ENCODE measurements at regions not wholly inside any gene's neighbourhood (a gene's known extent, or its start where the extent isn't known, plus 50 kb on each side); places are given as distances from the start of the nearest gene placed in this dataset.

GRCh38 chr20:57914205-57914604, 204.4 kb upstream of the PMEPA1 start:
- Histone ChIP-seq H3K4me3 (ENCODE audit: insufficient read depth, low read depth, low read length) (no peak overlapping the region), H2AK9ac (replicated peaks; ENCODE audit: low read depth, low read length, poor library complexity) (no peak overlapping the region), H3K4me1 (ENCODE audit: control insufficient read depth, insufficient read depth, low read length) (no peaks in the 10 kb centered on the region), H2AFZ (replicated peaks; ENCODE audit: low read length, poor library complexity) (no peak overlapping the region), H2BK120ac (ENCODE audit: low read depth, low read length) (no peak overlapping the region), H3K23ac (ENCODE audit: low read depth, low read length) (no peak overlapping the region), H3K56ac (ENCODE audit: extremely low read depth, insufficient read depth, low read length) (no peak overlapping the region), H3K27ac (ENCODE audit: insufficient read depth, low read length) (no peak overlapping the region), H3K4me2 (ENCODE audit: low read depth, low read length) (no peak overlapping the region), H3K79me1 (ENCODE audit: low read depth in 1 of 2, low read length in 2 of 2) (no peaks in the 10 kb centered on the region), H3K4ac (ENCODE audit: low read depth, low read length) (no peak overlapping the region), H2BK15ac (ENCODE audit: low read depth, low read length) (no peak overlapping the region), H3K27me3 (ENCODE audit: control insufficient read depth, insufficient read depth, low read length) (no peaks in the 10 kb centered on the region; the same call in 1 of the 2 replicates), H4K5ac (ENCODE audit: low read depth, low read length) (no peak overlapping the region), H3K18ac (ENCODE audit: low read depth, low read length) (no peak overlapping the region), H3K36me3 (ENCODE audit: control insufficient read depth, insufficient read depth, low read length) (no peaks in the 10 kb centered on the region), H2BK5ac (ENCODE audit: low read depth, low read length, poor library complexity, severe bottlenecking) (no peak overlapping the region), H2BK20ac (ENCODE audit: low read depth, low read length) (no peak overlapping the region), H3K14ac (replicated peaks; ENCODE audit: low read depth, low read length) (no peak overlapping the region), H4K20me1 (ENCODE audit: insufficient read depth, low read length) (no peaks in the 10 kb centered on the region), H4K91ac (ENCODE audit: insufficient read depth, low read depth, low read length) (no peak overlapping the region), H4K8ac (ENCODE audit: low read depth in 2 of 2, low read length in 2 of 2) (no peak overlapping the region), H3K9me3 (ENCODE audit: control insufficient read depth, insufficient read depth, low read length) (no peaks in the 10 kb centered on the region), H3K9me1 (ENCODE audit: insufficient read depth, low read length) (no peaks in the 10 kb centered on the region), H3K9ac (ENCODE audit: low read depth, low read length) (no peak overlapping the region), H2AK5ac (ENCODE audit: low read depth, low read length) (no peak overlapping the region)
- 0% methylated on average over 1 of the region's 4 CpGs; no CpG with 5 or more reads in 1 of the 2 experiments for WGBS, 2 experiments (ENCODE audit: extremely low coverage in 2 of 2, insufficient read length in 1 of 2)
- dilution Hi-C loops (cut with HindIII; ENCODE audit: low sequenced_read_pairs, unreplicated experiment), result no loop called here
- DNase-seq, result no peak
- CTCF ChIA-PET, result interaction anchor here (0.7 kb wide), 1 partner anchor 15 kb away, joined by 3 read pairs; no protein-coding TSS in a partner anchor
- intact Hi-C loops (cut with micrococcal nuclease), result no loop called here
- no TSS peak for BruUV-seq (replicated peaks)
- ATAC-seq (ENCODE audit: low read depth), result no peak
- in situ Hi-C loops (cut with MboI; ENCODE audit: low sequenced_read_pairs), result no loop called here
- POLR2A ChIA-PET (ENCODE audit: unreplicated experiment), result no interaction called here
- no peak for TF ChIP-seq BHLHE40 (IDR thresholded peaks at IDR 0.05; ENCODE audit: low read depth, low read length)
- no peak for TF ChIP-seq MAZ (IDR thresholded peaks at IDR 0.05; ENCODE audit: borderline replicate concordance, low read depth, low read length)
- TF ChIP-seq CHD1 (IDR thresholded peaks at IDR 0.05; ENCODE audit: low read depth, low read length), result no peak
- no peak for TF ChIP-seq SMC3 (IDR thresholded peaks at IDR 0.05; ENCODE audit: low read depth, low read length)
- TF ChIP-seq RFX5 (IDR thresholded peaks at IDR 0.05; ENCODE audit: low read depth, low read length), result no peak
- TF ChIP-seq, protein P1, sequence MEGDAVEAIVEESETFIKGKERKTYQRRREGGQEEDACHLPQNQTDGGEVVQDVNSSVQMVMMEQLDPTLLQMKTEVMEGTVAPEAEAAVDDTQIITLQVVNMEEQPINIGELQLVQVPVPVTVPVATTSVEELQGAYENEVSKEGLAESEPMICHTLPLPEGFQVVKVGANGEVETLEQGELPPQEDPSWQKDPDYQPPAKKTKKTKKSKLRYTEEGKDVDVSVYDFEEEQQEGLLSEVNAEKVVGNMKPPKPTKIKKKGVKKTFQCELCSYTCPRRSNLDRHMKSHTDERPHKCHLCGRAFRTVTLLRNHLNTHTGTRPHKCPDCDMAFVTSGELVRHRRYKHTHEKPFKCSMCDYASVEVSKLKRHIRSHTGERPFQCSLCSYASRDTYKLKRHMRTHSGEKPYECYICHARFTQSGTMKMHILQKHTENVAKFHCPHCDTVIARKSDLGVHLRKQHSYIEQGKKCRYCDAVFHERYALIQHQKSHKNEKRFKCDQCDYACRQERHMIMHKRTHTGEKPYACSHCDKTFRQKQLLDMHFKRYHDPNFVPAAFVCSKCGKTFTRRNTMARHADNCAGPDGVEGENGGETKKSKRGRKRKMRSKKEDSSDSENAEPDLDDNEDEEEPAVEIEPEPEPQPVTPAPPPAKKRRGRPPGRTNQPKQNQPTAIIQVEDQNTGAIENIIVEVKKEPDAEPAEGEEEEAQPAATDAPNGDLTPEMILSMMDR (conservative IDR thresholded peaks at IDR 0.05; ENCODE audit: low read depth, low read length), result no peak
- no peak for TF ChIP-seq ELK1 (IDR thresholded peaks at IDR 0.05; ENCODE audit: borderline replicate concordance, low read depth, low read length)
- TF ChIP-seq MAFK (IDR thresholded peaks at IDR 0.05; ENCODE audit: low read depth, low read length), result no peak
- no peak for TF ChIP-seq RCOR1 (IDR thresholded peaks at IDR 0.05; ENCODE audit: insufficient replicate concordance, low read length)
- no peak for TF ChIP-seq RAD21 (IDR thresholded peaks at IDR 0.05; ENCODE audit: low read length)

All from IMR-90 (cell line).